Brain microvascular endothelial cell (primary cell): ENCODE measurements at regions not wholly inside any gene's neighbourhood (a gene's known extent, or its start where the extent isn't known, plus 50 kb on each side); places are given as distances from the start of the nearest gene placed in this dataset.

Experiments used
- DNase-seq: peaks from one replicate; pipeline ENCODE4 v3.0.0-alpha.2; 2020
- H3K27ac ChIP-seq: fragments of 250-450 bp; sonication (Bioruptor Pico); 2 replicates; pipeline ENCODE4 v1.5.1; 2020; ENCODE audit warnings: mild to moderate bottlenecking, moderate library complexity
- H3K27me3 ChIP-seq: fragments of 250-450 bp; sonication (Bioruptor Pico); replicated peaks from 2 replicates; pipeline ENCODE4 v1.5.1; 2020; ENCODE audit warnings: mild to moderate bottlenecking
- H3K36me3 ChIP-seq: fragments of 250-450 bp; sonication (Bioruptor Pico); replicated peaks from 2 replicates; pipeline ENCODE4 v1.5.1; 2020; ENCODE audit warnings: mild to moderate bottlenecking
- H3K4me3 ChIP-seq: 2 replicates; pipeline ENCODE4 v1.5.1; 2011; ENCODE audit warnings: low read depth, mild to moderate bottlenecking, control low read depth, low read length, moderate library complexity
- in situ Hi-C: cut with HindIII; loops from 2 replicates; pipeline ENCODE4 v1.10.0; 2017; ENCODE audit warnings: low sequenced_read_pairs, low pct_ligation_motif_present
- TF ChIP-seq, protein P1 (sequence below): IDR thresholded peaks from 2 replicates; pipeline ENCODE4 v1.5.1; 2011; ENCODE audit warnings: low read depth, mild to moderate bottlenecking, moderate library complexity, low read length, control low read depth, inconsistent platforms; ENCODE audit errors: missing control alignments

- no peak overlapping the region for H3K4me3 ChIP-seq
- no peak overlapping the region for H3K27ac ChIP-seq
- H3K27me3 ChIP-seq: no peaks in the 10 kb centered on the region
- in situ Hi-C loops: no loop called here
- TF ChIP-seq, protein P1, sequence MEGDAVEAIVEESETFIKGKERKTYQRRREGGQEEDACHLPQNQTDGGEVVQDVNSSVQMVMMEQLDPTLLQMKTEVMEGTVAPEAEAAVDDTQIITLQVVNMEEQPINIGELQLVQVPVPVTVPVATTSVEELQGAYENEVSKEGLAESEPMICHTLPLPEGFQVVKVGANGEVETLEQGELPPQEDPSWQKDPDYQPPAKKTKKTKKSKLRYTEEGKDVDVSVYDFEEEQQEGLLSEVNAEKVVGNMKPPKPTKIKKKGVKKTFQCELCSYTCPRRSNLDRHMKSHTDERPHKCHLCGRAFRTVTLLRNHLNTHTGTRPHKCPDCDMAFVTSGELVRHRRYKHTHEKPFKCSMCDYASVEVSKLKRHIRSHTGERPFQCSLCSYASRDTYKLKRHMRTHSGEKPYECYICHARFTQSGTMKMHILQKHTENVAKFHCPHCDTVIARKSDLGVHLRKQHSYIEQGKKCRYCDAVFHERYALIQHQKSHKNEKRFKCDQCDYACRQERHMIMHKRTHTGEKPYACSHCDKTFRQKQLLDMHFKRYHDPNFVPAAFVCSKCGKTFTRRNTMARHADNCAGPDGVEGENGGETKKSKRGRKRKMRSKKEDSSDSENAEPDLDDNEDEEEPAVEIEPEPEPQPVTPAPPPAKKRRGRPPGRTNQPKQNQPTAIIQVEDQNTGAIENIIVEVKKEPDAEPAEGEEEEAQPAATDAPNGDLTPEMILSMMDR: no peak
- DNase-seq: no peak
- H3K36me3 ChIP-seq: no peaks in the 10 kb centered on the region
Observed at GRCh38 chr2:121907928-121908327, 152.5 kb downstream of the TSN start.

DNA sequence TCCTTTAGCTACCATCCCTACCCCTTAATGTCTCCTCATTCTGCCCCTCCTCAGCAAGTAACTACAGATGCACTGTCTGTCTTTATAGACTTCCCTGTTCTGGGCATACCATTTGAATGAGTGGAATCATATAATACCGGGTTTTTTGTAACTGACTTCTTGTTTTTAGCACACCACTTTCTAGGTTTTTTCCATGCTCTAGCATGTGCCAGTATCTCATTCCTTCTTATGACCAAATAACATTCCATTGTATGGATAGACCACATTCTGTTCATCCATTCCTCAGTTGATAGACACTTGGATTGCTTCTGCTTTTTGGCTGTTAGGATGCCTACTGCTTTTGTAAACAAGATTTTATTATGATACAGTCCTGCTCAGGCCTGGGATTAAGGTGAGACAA, 154.7 kb downstream of the TSN start:
- in situ Hi-C loops: no loop called here
- DNase-seq: no peak
- H3K4me3 ChIP-seq: no peak overlapping the region

GRCh38 chr2:121911036-121911435, 155.6 kb downstream of the TSN start:
- no peak overlapping the region for H3K4me3 ChIP-seq
- H3K36me3 ChIP-seq: no peaks in the 10 kb centered on the region
- in situ Hi-C loops: no loop called here
- TF ChIP-seq, protein P1: no peak
- no peak overlapping the region for H3K27ac ChIP-seq
- DNase-seq: no peak
- H3K27me3 ChIP-seq: no peaks in the 10 kb centered on the region

More for the DNA sequence above, 154.7 kb downstream of the TSN start:
- Histone ChIP-seq H3K36me3 (no peaks in the 10 kb centered on the region), H3K27me3 (no peaks in the 10 kb centered on the region), H3K27ac (no peak overlapping the region)
- TF ChIP-seq, protein P1: no peak

DNA sequence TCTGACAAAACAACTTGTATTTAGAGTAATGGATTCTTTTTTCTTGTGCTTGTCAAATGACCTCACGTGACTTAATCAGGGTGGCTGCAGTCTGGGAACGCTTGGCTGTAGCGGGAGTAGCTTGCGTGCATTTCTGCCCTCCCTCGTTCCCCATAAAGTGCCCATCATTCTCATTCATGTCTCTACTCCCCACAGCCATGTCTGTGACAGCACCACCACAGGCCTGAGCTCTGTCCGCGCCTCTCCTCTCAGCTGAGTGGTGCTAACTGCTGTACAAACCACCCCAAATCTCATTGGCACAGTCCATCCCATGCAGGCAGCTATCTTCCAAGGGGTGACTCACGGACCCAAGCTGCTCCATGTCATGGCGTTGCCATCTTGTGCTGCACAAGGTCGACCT, 161.7 kb downstream of the TSN start:
- Histone ChIP-seq H3K27me3 (no peaks in the 10 kb centered on the region), H3K36me3 (no peaks in the 10 kb centered on the region), H3K27ac (no peak overlapping the region), H3K4me3 (no peak overlapping the region)
- in situ Hi-C loops: no loop called here
- DNase-seq: no peak
- TF ChIP-seq, protein P1: no peak

- Histone ChIP-seq H3K36me3 (no peaks in the 10 kb centered on the region), H3K27ac (no peak overlapping the region), H3K4me3 (no peak overlapping the region), H3K27me3 (no peaks in the 10 kb centered on the region)
- no peak for DNase-seq
- in situ Hi-C loops: no loop called here
- TF ChIP-seq, protein P1: no peak
Observed at GRCh38 chr2:121918231-121918630, 162.8 kb downstream of the TSN start.

GRCh38 chr2:121919803-121920202, 164.4 kb downstream of the TSN start:
- in situ Hi-C loops: no loop called here
- Histone ChIP-seq H3K27me3 (no peaks in the 10 kb centered on the region), H3K27ac (no peak overlapping the region), H3K4me3 (no peak overlapping the region), H3K36me3 (no peaks in the 10 kb centered on the region)
- TF ChIP-seq, protein P1: no peak
- DNase-seq: no peak
